ENCODE measurements at regions not wholly inside any gene's neighbourhood (a gene's known extent, or its start where the extent isn't known, plus 50 kb on each side); places are given as distances from the start of the nearest gene placed in this dataset.

DNA sequence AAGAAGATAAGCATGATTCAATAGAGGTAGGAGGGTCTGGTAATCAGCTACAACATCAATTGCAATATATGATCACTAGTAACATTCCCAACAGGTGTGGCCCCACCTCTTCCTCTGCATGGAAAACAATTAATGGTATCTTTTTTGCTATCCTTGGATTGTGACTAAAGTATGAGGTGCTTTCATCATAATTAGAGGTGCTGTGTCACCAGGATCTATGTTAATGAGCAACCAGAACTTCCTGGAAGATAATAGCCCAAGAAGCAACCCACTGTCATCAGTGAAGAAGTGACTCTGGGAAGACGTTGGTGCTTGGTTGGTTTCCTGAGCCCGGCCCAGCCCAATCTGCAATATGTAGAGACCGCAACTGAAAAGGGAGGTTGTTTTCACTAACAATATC is 167.2 kb downstream of the SETD4 start:
- no peak for DNase-seq

DNA sequence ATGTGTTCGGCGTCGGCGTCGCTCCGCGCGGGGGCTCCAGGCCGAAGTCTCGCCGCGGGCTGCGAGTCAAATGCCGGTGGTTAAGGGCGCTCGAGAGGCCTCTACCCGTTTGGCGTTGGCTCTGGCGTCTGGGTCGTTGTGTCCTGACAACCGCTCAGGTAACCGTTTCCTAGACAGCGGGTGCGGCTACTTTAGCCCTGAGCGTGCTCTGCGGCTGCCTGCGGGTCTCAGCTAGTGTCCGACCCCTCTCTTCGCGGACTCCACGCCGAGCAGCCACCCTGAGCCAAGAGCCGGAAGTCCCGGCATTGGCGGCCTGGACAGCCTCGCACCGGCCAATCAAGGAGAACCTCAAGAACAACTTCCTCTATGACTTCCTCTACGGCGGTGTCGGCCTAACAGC is 173.4 kb downstream of the SETD4 start:
- DNase-seq: no peak

DNA sequence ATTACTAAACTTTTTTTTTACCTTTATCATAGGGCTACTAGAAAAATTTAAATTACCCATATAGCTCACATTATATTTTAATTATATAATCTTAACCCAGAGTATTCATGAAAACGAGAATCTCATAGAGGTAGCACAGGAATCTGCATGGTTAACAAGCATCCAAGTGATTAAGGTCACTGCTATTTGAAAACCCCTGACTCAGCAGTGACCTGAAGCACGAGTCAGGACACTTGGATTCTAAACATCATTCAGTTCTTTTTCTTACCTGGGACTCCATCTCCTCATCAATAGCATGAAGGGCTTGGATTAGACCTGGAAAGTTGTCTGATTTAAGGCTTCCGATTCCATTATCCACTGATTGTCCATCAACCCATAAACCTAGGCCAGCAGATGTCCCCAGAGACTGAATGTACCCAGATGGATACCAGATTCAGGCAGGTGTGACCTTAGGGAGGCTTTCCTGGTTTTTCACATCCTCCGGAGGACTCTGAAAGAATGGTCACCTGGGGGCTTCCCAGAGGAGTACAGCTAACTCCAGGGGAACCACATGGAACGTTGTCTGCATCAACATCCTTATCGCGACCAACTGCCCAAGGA is 174.3 kb downstream of the SETD4 start:
- no peak for DNase-seq

DNA sequence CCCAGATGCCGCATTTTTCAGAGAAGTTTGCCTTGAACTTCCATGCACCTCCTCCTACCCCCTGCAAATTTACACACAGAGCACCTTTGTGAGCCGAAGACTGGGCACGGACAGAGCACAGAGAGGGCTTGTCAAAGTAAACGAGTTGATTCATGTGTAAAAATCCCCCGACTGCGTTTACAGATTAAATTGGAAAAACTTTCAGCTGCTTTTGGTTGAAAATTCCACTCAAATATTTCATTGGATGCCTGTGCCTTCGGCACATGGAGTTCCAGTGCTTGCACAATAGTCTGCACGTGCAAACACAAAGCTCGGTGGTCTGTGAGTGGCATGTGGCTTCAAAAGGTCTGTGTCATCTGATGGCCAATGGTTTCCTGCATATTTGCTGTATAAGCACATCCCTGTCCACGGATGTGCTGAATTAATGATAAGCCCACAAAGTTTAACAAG is 177.5 kb downstream of the SETD4 start:
- DNase-seq: no peak

DNA sequence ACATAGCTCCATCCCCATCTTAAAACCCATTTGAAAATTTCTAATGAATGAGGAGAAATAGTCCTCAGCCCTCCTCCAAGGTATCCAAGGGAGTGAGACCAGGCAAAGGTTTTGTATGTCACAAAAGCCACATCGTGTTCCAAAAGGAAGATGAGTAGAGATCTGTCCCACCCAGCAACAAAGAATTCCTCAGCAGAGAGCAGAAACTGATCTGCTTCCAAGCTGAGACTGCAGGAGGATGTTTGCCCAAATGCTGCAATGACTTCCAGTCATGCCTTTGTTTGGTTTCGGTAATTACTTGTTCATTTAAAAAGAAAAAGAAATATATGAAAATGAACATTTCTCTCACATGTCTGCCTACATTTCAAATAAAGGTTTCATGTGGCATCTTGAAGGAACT is 186.9 kb downstream of the SETD4 start:
- no peak for DNase-seq

DNA sequence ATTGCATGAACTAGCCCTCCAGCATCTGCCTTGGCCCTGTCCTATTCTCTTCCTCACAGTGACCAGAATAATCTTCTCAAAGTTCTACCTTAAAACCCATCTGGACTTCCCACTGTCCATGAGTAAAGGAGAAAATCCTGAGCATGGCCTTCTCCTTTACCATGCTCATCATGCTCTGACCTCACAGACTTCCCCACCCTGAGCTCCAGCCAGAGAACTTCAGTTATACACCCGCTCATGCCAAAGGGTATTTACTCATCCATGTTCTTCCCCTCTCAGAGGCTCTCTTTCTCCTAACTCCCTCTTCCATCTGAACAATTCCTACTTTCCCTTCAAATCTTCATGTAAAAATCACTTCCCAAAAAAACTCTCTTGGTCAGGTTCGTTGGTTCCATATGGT is 188.4 kb downstream of the SETD4 start:
- no peak for DNase-seq

DNA sequence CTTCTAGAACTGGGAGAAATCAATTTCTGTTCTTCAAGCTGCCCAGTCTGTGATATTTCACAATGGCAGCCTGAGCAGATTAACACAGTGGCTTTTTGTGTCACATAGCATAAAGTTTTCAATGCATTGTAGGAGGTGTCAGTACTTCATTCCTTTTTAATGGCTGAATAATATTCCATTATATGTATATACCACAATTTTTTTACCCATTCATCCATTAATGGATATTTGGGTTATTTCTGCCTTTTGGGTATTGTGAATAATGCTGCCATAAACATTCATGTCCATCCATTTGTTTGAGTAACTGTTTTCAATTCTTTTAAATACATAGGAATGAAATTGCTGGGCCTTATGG is 191.5 kb downstream of the SETD4 start:
- no peak for DNase-seq

DNA sequence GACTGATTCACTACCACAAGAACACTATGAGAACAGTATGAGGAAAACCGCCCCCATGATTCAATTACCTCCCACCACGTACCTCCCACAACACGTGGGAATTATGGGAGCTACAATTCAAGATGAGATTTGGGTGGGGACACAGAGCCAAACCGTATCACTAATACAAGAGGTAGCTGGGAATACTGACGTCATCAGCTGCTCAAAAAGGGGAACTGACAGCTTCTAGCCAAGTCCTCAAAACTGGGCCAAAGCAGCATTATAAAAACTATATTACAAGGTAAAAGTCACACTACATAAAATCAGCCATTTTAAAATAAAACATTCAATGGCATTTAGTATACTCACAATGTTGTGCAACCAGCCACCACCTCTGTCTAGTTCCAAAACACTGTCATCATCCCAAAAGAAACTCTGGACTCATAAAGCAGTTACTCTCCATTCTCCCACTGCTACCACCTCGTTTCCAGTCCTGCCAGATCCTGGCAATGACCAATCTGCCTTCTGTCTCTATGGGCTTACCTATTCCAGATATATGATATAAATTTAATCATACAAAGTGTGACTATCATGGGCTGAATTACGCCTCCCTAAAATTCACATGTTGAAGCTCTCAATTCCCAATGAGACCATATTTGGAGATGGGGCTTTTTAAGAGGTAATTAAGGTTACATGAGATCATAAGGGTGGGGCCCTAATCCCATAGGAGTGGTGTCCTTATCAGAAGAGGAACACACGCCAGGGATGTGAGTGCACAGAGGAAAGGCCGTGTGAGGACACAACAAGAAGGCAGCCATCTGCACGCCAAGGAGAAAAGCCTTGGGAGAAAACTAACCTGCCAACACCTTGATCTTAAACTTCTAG is 192.1 kb downstream of the SETD4 start:
- DNase-seq: no peak

DNA sequence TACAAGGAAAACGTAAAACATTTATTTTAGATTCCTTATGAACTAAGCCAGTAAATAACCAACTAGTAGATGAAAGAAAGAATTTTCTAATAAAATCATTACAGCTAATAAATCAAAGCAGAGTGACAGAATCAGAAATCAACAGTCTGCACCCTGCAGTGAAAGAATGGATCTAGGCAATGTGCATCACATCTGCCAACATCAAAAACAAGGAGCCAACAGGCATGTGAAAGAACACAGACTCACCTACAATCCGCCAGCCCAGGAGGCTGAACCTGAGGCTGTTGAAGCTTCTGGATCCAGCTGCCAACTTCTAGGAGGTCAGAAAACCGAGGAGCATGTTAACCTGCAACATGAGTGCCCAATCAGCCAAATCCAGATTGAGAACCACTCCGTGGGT is 196.3 kb downstream of the SETD4 start:
- DNase-seq: no peak

DNA sequence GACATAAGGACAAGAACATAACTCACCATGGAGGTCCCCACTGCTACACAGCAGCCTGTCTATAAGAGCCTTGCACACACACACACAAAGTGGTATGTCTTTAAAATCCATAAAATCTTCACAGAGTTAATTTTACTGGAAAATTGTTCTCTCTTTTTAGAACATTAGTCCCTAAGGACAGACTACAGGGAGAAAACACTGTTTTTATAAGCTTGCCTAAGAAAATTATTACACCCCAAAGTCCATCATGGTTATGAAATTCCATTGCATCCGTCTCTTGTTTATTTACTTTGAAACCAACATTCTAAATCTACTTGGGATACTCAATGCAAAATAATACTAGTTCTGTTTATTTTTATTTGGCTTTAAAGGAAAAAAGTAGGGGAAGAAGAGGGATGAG is 197.4 kb downstream of the SETD4 start:
- DNase-seq: no peak

DNA sequence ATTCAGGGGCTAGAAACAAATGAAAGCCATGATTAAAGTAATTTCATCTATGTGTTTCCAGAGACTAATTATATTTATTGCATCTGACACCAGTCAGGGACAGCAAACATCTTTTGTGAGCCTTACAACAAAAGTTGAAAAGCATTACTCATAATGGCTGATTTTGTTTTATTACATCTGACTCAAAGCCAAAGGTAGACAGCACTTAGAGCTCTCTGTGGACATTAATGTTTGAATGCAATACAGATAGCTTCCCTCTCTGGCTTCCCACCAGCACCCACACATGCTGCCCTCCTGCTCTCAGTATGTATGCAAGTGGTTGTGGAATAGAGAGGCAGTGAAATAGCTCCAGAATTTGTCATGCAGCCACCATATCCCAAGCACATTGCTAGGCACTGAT is 198.7 kb downstream of the SETD4 start:
- no peak for DNase-seq

DNA sequence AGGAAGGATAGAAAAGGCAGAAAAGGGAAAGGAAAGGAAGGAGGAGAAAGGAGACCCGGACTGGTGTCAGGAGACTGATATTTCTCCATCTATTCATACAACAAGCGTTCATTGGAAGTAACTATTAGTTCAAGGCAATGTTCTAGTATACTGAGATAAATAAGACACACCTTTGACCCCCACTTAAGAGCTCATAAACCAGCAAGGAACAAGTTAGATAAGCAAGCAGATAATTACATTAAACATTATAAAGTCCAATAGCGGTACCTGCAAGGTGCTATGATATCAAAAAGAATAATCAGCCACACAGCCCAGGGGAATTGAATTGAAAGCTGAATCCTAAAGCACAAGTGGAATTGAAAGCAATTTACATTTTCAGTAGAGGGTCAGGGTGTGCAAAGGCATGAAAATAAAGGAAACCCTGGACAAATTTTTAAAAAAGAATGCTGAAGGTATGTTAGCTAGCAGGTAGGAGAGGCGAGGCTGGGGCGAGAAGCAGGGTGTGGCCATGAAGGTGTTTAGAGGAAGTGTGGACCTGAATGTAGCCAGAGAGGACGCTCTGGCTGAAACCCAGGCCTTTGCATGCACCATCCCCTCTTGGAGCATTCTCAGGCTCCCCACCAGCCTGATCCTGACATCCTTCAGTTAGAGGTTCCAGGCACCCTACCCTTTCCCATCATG is 200.0 kb downstream of the SETD4 start:
- no peak for DNase-seq

DNA sequence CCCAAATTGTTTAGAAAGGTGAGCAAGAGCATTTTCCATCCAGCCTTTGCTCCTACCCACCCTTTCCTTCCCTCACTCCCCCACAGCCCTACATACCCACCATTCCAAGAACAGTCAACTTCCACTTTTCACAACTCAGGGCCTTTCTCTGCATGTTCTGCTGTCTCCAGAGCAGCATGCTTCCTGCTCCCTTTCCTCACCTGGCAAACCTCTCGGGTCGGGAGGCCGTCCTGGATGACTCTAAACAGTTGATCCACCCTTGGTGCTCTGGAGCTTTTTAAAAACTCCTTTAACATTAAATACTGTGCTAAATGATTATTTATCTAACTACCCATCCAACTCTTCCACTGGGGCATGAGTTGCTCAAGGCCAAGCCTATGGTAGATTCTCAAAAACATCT is 200.6 kb downstream of the SETD4 start:
- DNase-seq: no peak

DNA sequence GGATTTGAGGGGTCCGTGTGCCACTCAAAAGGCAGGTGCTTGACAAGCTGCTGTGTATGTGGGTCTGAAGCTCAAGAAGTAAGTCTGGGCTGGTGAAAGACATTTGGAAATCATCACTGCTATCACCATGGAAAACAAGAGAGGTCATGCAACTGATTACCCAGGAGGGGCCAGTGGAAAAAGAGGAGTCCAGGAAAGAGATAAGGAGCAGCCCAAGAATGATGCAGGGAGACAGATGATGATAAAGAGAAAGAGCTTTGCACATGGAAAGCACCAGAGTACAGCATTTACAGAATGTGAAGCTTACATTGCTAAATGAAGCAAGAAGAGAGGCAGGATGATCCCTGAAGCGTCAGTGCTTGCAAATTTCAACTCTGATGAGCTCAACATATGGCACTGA is 203.2 kb downstream of the SETD4 start:
- DNase-seq: no peak

DNA sequence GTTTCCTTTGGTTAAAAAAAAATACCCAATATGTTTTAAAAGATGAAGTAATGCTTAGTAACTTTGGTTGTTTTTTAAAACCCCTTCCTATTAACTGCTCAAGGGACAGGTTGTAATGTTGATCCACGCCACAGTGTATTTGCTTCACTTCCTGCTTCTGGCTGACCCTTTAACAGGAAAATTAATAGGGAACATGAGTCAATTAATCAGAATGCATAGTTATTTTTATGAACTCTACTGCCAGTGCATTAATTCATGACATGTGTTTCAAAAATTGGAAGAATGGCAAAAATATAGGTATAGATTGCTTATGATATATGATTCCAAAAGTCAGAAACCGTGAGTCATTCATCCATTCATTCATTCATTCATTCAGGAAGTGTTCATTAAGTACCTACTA is 204.8 kb downstream of the SETD4 start:
- no peak for DNase-seq

DNA sequence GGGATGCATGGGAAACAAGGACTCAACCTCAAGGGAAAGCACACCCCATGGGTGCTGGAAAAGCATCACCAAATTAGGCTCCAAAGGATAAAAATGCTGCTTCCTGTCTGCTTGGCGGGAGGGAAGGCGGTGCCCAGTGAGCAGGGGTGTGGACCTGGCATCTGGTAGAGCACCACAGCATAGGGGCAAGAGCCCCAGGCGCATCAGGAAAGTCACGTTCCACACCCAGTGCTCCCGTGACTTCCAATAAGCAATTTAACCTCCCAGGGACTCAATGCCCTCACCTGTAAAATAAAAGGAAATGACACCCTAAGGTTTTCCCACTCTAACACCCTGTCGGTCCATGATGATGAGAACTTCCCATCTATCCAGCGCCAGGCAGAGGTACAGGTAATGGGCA is 206.0 kb downstream of the SETD4 start:
- no peak for DNase-seq

DNA sequence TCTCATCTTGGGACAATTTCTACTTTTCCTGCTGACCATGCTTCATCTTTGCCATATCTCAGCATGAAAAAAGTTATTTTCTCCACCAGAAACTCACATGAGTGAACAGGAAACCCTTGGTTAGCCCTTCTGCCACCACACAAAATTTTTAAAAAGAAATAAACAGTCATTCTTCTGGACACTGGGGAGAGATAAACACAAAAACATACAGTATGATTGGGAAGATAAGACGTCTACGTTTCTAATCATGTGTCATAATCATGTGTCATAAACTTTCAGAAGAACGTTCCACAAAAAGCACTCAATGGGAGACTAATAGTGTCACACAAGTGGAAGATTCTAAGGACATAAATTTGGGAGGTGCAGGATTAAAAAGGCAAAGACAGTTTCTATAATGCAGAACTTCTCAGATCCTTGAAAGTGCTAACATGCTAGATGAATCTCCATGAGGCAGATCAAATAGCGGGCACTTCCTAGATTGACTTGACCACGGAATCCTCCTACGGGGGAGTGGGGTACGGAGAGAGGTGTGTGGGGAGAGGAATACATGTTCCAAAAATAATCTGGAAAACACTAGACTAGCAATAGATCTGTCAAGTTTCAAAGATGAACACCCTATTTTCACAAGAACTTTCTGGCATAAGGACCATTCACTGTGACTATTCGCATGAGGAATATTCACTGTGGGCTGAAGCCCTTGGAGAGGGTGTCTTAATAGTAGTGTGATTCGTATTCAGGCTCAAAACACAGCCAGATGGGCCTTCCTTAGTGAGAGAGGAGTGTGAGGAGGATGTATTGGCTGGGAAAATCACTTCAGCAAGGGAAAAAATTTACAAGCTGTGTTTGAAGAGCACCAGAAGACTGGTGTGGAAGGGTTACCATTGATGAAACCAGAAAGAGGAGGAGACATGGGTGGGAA is 206.7 kb downstream of the SETD4 start:
- no peak for DNase-seq

DNA sequence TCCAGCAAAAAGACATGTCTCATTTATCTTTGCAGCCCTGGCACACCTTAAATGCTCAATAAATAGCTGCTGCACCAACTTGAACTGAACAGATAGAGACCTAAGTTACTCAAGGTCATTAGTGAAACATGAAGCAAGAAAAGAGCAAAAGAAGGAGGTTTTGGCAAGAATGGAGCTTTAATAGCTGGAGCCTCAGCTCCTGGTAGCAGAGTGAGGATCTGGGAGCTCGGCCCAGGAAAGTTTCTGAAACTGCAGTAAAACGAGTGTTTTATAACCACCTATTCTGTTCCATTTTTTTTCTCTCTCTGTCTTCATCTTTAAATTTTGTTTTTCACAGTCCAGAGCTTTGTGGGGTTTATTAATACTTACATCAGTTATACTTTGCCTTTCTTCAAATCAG is 207.5 kb downstream of the SETD4 start:
- no peak for DNase-seq

DNA sequence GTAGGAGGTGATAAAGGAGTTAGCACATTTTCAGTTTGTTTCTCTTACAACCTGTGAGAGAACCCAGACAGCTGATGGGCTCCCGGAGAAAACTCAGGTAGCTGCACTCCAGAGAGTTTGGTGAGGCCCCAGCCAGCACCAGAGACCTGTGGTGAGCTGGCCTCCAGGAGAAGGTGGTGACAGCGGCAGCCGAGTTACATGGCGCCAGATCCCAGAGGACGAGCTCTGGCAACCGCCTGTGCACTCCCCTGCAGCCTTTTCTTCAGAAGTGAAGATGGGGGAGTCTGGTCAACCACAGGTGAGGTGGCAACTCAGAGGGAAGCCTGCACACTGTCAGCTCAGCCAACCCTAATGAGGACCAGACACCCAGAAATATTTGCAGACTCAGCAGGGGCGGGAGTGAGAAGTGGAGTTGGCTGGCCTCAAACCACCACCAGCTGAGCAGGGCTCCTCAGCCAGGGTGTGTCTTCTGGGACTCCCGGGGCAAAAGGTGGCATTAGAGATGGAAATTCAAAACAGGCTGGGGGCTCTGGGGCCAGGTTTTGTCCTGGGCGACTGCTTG is 209.7 kb downstream of the SETD4 start:
- no peak for DNase-seq

DNA sequence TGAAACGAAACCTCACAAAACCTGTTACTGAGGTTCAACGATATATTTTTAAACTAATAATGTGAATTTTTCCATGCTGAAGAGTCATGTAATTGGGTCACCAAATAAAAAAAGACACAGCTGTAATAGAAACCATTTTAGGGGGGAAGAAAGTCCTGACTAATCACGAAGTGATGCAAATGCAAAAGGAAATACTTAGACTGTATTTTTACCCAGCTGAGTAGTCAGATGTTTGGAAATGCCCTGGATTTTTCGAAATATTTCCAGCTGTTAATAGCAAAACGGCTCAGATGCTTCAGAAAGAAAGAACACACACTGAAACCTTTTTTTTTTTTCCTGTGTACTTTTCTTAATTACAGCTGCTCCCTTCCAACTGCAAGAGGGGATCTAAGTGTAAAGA is 210.3 kb downstream of the SETD4 start:
- DNase-seq: no peak

DNA sequence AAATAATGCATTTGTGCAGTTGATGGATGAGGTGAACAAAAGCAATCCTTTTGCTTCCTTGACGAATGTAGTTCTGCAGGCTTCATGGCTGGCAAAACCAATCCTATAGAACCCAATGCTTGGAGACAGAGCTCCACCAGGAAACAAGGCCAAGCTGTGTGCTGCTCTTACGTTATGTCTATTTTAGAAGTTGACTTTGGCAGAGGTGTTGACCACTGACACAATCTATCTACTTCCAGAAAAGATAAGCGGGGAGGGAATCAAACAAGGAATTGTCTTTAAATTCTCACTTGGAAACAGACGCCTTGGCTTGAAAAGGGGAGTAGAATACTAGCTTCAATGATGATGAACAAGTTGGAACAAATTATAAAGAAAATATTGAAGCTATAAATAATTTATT is 211.2 kb downstream of the SETD4 start:
- DNase-seq: no peak

DNA sequence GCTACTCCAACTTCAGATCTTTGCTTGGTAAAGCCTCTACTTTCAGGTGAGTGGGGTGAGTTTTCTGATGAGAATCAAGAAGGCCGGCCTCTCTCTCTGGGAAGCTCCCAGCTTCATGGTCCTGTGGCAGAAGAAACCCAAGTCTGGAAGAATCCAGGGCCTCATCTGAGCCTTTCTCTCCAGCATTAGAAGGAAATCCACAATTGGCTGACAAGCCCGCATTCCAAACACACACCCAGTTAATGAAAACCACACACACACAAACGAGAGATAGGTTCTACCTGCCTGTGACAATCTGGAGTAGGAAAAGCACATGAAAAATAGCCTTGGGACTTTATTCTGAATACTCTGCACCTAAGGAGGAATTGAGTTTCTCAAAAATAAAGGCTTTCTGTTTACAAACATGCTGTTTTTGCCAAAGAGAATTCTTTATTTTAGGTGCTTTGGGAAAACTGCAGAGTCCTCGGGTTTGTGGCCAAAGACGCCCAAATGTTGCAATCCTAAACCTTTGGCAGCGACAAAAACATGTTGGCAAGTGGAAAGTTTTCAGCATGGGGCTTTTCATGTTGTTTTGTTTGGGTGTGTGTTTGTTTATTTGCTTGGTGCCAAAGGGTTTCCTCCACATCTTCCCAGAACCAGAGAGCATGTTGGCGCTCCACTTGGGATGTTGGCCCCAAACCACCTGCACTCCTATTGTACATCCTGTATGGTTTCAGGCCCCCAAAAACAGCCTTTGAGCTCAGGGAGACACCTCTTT is 216.2 kb downstream of the SETD4 start:
- no peak for DNase-seq
